ENCODE measurements at regions not wholly inside any gene's neighbourhood (a gene's known extent, or its start where the extent isn't known, plus 50 kb on each side); places are given as distances from the start of the nearest gene placed in this dataset.

DNA sequence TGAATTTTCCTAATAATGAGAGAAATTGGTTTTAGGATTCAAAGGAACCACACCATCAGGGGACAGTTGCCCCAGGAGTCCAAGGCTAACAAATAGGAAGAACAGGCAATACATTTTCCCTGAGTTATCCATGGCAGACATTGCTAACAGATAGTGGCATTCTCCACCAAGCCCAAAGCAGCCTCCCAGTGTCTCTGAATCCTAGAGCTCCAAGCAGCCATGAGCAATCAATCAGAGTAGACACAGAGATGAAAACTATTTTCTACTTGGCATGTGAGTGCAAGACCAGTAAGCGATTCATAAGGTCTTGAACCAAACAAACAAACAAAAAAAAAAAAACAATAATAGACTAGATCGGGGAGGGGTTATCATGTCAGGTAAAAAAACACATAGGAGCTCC is 515.7 kb downstream of the MED13L start:
- no peak overlapping the region for H3K9ac ChIP-seq (ENCODE audit: insufficient read depth in 1 of 2, low read depth in 2 of 2, low read length in 2 of 2)
- no peak overlapping the region for H3K27ac ChIP-seq (ENCODE audit: extremely low read depth, low read depth, low read length)
- ChIA-PET CTCF (ENCODE audit: low intra/inter-chr PET ratio) (no interaction called here), POLR2A (interaction anchor here (0.6 kb wide), 1 partner anchor 37 kb away, joined by 3 read pairs; no protein-coding TSS in a partner anchor)
- no peak overlapping the region for H3K4me2 ChIP-seq (ENCODE audit: insufficient read depth, low read length)
- ATAC-seq, result no peak
- H4K20me1 ChIP-seq (replicated peaks; ENCODE audit: control insufficient read depth, insufficient read depth, low read length), result no peaks in the 10 kb centered on the region
- no peak for TF ChIP-seq RCOR1 (IDR thresholded peaks at IDR 0.05; ENCODE audit: borderline replicate concordance in 1 of 2, low read depth in 2 of 2, low read length in 2 of 2)
- no peak for TF ChIP-seq PRMT5 (CRISPR knock-in tag; IDR thresholded peaks at IDR 0.05)
- no peak for TF ChIP-seq KDM5B (IDR thresholded peaks at IDR 0.05; ENCODE audit: insufficient replicate concordance, low read depth, low read length)
- TF ChIP-seq ZBTB17 (CRISPR knock-in tag; IDR thresholded peaks at IDR 0.05), result peak; percentile 89
- TF ChIP-seq, protein P1, sequence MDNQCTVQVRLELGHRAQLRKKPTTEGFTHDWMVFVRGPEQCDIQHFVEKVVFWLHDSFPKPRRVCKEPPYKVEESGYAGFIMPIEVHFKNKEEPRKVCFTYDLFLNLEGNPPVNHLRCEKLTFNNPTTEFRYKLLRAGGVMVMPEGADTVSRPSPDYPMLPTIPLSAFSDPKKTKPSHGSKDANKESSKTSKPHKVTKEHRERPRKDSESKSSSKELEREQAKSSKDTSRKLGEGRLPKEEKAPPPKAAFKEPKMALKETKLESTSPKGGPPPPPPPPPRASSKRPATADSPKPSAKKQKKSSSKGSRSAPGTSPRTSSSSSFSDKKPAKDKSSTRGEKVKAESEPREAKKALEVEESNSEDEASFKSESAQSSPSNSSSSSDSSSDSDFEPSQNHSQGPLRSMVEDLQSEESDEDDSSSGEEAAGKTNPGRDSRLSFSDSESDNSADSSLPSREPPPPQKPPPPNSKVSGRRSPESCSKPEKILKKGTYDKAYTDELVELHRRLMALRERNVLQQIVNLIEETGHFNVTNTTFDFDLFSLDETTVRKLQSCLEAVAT (IDR thresholded peaks at IDR 0.05), result peak in 1 of 2 experiments; percentile 86; a peak in 2 of 4 replicates
- TF ChIP-seq MAFF (IDR thresholded peaks at IDR 0.05; ENCODE audit: low read length), result no peak
- TF ChIP-seq, protein P2, sequence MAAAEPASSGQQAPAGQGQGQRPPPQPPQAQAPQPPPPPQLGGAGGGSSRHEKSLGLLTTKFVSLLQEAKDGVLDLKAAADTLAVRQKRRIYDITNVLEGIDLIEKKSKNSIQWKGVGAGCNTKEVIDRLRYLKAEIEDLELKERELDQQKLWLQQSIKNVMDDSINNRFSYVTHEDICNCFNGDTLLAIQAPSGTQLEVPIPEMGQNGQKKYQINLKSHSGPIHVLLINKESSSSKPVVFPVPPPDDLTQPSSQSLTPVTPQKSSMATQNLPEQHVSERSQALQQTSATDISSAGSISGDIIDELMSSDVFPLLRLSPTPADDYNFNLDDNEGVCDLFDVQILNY (CRISPR knock-in tag; IDR thresholded peaks at IDR 0.05), result no peak
- TF ChIP-seq PYGO2 (tag; IDR thresholded peaks at IDR 0.05), result no peak
- no peak overlapping the region for H2AFZ ChIP-seq (ENCODE audit: low read depth, low read length)
- H3K79me2 ChIP-seq (ENCODE audit: control insufficient read depth, insufficient read depth, low read length), result no peaks in the 10 kb centered on the region
- in situ Hi-C loops (cut with MboI) (loop anchor here (25.0 kb wide), 1 partner anchor 1774 kb away; no protein-coding TSS in a partner anchor), intact Hi-C loops (cut with micrococcal nuclease) (no loop called here)
- H3K4me1 ChIP-seq (replicated peaks in 1 of 2; ENCODE audit: control insufficient read depth in 2 of 2, insufficient read depth in 2 of 2, low read length in 2 of 2), result no peaks in the 10 kb centered on the region
- no peaks in the 10 kb centered on the region for H3K9me1 ChIP-seq (ENCODE audit: control insufficient read depth, insufficient read depth, low read length)
- no peak for DNase-seq (ENCODE audit: extremely low read depth in 1 of 4, low spot score in 3 of 4)
- no peak for FAIRE-seq
- WGBS (ENCODE audit: insufficient coverage, low coverage, missing lambda C conversion rate), result 0% methylated on average over 2 of the region's 2 CpGs
- H3K9me3 ChIP-seq (replicated peaks; ENCODE audit: control insufficient read depth, insufficient read depth, low read depth, low read length), result no peaks in the 10 kb centered on the region
- H3K4me3 ChIP-seq, result no peak overlapping the region
- H3K27me3 ChIP-seq (ENCODE audit: control insufficient read depth in 2 of 2, insufficient read depth in 2 of 2, low read length in 2 of 2), result peaks cover 0 to 2% of the 10 kb centered on the region in 2 experiments; a peak in 2 of 5 replicates
- BruUV-seq (replicated peaks), result no TSS peak
- H3K36me3 ChIP-seq (ENCODE audit: control insufficient read depth, insufficient read depth, low read length), result no peaks in the 10 kb centered on the region

Data from K562 (cell line).